H1 (cell line): ENCODE measurements at regions not wholly inside any gene's neighbourhood (a gene's known extent, or its start where the extent isn't known, plus 50 kb on each side); places are given as distances from the start of the nearest gene placed in this dataset.

Experiments used
- CTCF ChIA-PET: fragments of 300-600 bp; sonication (Branson Sonifier 250); formaldehyde crosslinking; loops from one replicate; lab custom pipeline; 2021; ENCODE audit not compliant: partially characterized antibody; lab: Charles Lee
- POLR2A ChIA-PET: fragments of 300-600 bp; sonication (Branson Sonifier 250); formaldehyde crosslinking; loops from one replicate; lab custom pipeline; 2021; ENCODE audit warnings: inconsistent platforms; ENCODE audit not compliant: partially characterized antibody; lab: Charles Lee
- DNase-seq, 2 experiments: peaks; one replicate each; pipeline versions ENCODE4 v3.0.0 to v3.0.0-alpha.2; 2010 to 2022; ENCODE audit warnings: low spot score in 2 of 2, low read depth in 1 of 2, mixed read lengths in 1 of 2
- FAIRE-seq: peaks from 2 replicates; lab custom pipeline; 2011; peaks lifted over from hg19 to GRCh38; lab: Jason Lieb, UNC
- H2AFZ ChIP-seq: 2 replicates; pipeline ENCODE4 v1.8.1; 2012; ENCODE audit warnings: low read length, inconsistent platforms
- H2AK5ac ChIP-seq: 2 replicates; pipeline ENCODE4 v1.6.1; 2013; ENCODE audit warnings: low read depth, low read length
- H2BK120ac ChIP-seq: replicated peaks from 2 replicates; pipeline ENCODE3; 2013; ENCODE audit warnings: low read depth, low read length, inconsistent platforms
- H2BK12ac ChIP-seq: 2 replicates; pipeline ENCODE4 v1.6.1; 2013; ENCODE audit warnings: low read depth, low read length
- H2BK15ac ChIP-seq: 2 replicates; pipeline ENCODE4 v1.6.1; 2013; ENCODE audit warnings: low read length
- H2BK20ac ChIP-seq: 2 replicates; pipeline ENCODE4 v1.6.1; 2013; ENCODE audit warnings: low read length
- H2BK5ac ChIP-seq: 2 replicates; pipeline ENCODE4 v1.6.1; 2013; ENCODE audit warnings: low read depth, low read length
- H3K14ac ChIP-seq: 2 replicates; pipeline ENCODE4 v1.6.1; 2013; ENCODE audit warnings: inconsistent platforms; ENCODE audit not compliant: insufficient read length
- H3K18ac ChIP-seq: 2 replicates; pipeline ENCODE4 v1.6.1; 2013; ENCODE audit warnings: low read length; ENCODE audit errors: extremely low read depth
- H3K23ac ChIP-seq: 2 replicates; pipeline ENCODE4 v1.6.1; 2013; ENCODE audit warnings: inconsistent platforms; ENCODE audit not compliant: insufficient read length
- H3K23me2 ChIP-seq: 2 replicates; pipeline ENCODE4 v1.6.1; 2013; ENCODE audit warnings: low read depth, low read length
- H3K27ac ChIP-seq: 2 replicates; pipeline ENCODE4 v1.6.1; 2011; ENCODE audit warnings: low read depth, low read length, inconsistent platforms
- H3K27me3 ChIP-seq, 4 experiments: replicated peaks in 1 of 4; 1 replicate in 1 of 4; 2 replicates in 3 of 4; pipeline versions ENCODE4 v1.6.1 to v1.8.1; 2011 to 2013; ENCODE audit warnings: low read length in 3 of 4, mild to moderate bottlenecking in 3 of 4, inconsistent platforms in 2 of 4, mixed read lengths in 2 of 4, moderate library complexity in 1 of 4; ENCODE audit not compliant: control insufficient read depth in 3 of 4, insufficient read depth in 3 of 4; ENCODE audit errors: extremely low read depth in 1 of 4
- H3K36me3 ChIP-seq, 4 experiments: 2 replicates each; pipeline versions ENCODE4 v1.6.1 to v1.8.1; 2011 to 2013; ENCODE audit warnings: mild to moderate bottlenecking in 4 of 4, low read length in 3 of 4, moderate library complexity in 2 of 4, control low read depth in 1 of 4, inconsistent platforms in 1 of 4; ENCODE audit not compliant: insufficient read depth in 4 of 4, control insufficient read depth in 2 of 4
- H3K4ac ChIP-seq: replicated peaks from 2 replicates; pipeline ENCODE3; 2013; ENCODE audit warnings: low read length, low read depth, mixed read lengths, inconsistent platforms; ENCODE audit not compliant: insufficient read length
- H3K4me1 ChIP-seq, 4 experiments: replicated peaks in 1 of 4; 1 replicate in 1 of 4; 2 replicates in 3 of 4; pipeline versions ENCODE4 v1.6.1 to v1.8.1; 2011 to 2013; ENCODE audit warnings: low read length in 3 of 4, inconsistent platforms in 2 of 4, mixed read lengths in 1 of 4; ENCODE audit not compliant: insufficient read depth in 4 of 4, control insufficient read depth in 3 of 4
- H3K4me2 ChIP-seq, 2 experiments: 2 replicates each; pipeline versions ENCODE4 v1.6.1 to v1.8.1; 2011 to 2013; ENCODE audit warnings: low read depth in 2 of 2, low read length in 2 of 2, control low read depth in 1 of 2, inconsistent platforms in 1 of 2, mild to moderate bottlenecking in 1 of 2; ENCODE audit not compliant: insufficient read depth in 1 of 2
- H3K4me3 ChIP-seq, 4 experiments: fragments of 200-600, 300-600 bp in 1 of 4; sonication (generic), shearing (Covaris generic), sonication (Bioruptor Twin) in 1 of 4; 2 replicates each; pipeline versions ENCODE4 v1.5.1 to v1.8.1; 2011 to 2016; ENCODE audit warnings: low read length in 4 of 4, low read depth in 3 of 4, control low read depth in 2 of 4, inconsistent platforms in 2 of 4, mild to moderate bottlenecking in 2 of 4, mixed read lengths in 1 of 4, moderate library complexity in 1 of 4; ENCODE audit not compliant: insufficient read depth in 2 of 4; ENCODE audit errors: extremely low read depth in 1 of 4
- H3K56ac ChIP-seq: replicated peaks from 2 replicates; pipeline ENCODE3; 2013; ENCODE audit warnings: low read depth, mild to moderate bottlenecking, mixed read lengths, low read length, inconsistent platforms; ENCODE audit not compliant: insufficient read length
- H3K79me1 ChIP-seq: 2 replicates; pipeline ENCODE4 v1.6.1; 2013; ENCODE audit warnings: low read depth, low read length, control low read depth
- H3K79me2 ChIP-seq, 2 experiments: 2 replicates each; pipeline versions ENCODE4 v1.6.1 to v1.8.1; 2012 to 2013; ENCODE audit warnings: low read length in 2 of 2, mild to moderate bottlenecking in 2 of 2, inconsistent platforms in 1 of 2; ENCODE audit not compliant: insufficient read depth in 2 of 2, control insufficient read depth in 1 of 2
- H3K9ac ChIP-seq, 4 experiments: replicated peaks in 1 of 4; 1 replicate in 1 of 4; 2 replicates in 3 of 4; pipeline versions ENCODE4 v1.6.1 to v1.8.1; 2011 to 2013; ENCODE audit warnings: low read depth in 3 of 4, low read length in 3 of 4, control low read depth in 2 of 4, mild to moderate bottlenecking in 2 of 4, moderate library complexity in 2 of 4, inconsistent platforms in 1 of 4; ENCODE audit errors: extremely low read depth in 1 of 4
- H3K9me3 ChIP-seq, 2 experiments: 2 replicates each; pipeline versions ENCODE4 v1.6.1 to v1.8.1; 2012 to 2013; ENCODE audit warnings: mild to moderate bottlenecking in 2 of 2, moderate library complexity in 2 of 2, control low read depth in 1 of 2, inconsistent platforms in 1 of 2, low read depth in 1 of 2, low read length in 1 of 2, mixed read lengths in 1 of 2; ENCODE audit not compliant: insufficient read depth in 2 of 2
- H4K20me1 ChIP-seq, 2 experiments: replicated peaks in 1 of 2; 2 replicates each; pipeline versions ENCODE3 to v1.8.1; 2011 to 2013; ENCODE audit warnings: inconsistent platforms in 2 of 2, low read length in 2 of 2, mild to moderate bottlenecking in 1 of 2; ENCODE audit not compliant: insufficient read depth in 2 of 2, control insufficient read depth in 1 of 2
- H4K5ac ChIP-seq: 2 replicates; pipeline ENCODE4 v1.6.1; 2013; ENCODE audit warnings: low read length, low read depth, mixed read lengths, inconsistent platforms; ENCODE audit not compliant: insufficient read length
- H4K8ac ChIP-seq: 2 replicates; pipeline ENCODE4 v1.8.0; 2013; ENCODE audit warnings: mild to moderate bottlenecking, moderate library complexity, low read length, inconsistent platforms; ENCODE audit not compliant: insufficient read depth; ENCODE audit errors: extremely low read depth
- H4K91ac ChIP-seq: replicated peaks from 2 replicates; pipeline ENCODE3; 2013; ENCODE audit warnings: low read length, mixed read lengths, inconsistent platforms; ENCODE audit not compliant: insufficient read length
- CEBPB ChIP-seq: IDR thresholded peaks from 2 replicates; pipeline ENCODE4 v1.6.1; 2012; ENCODE audit warnings: low read depth, low read length
- CHD1 ChIP-seq: IDR thresholded peaks from 2 replicates; pipeline ENCODE4 v1.6.1; 2012; ENCODE audit warnings: low read depth, low read length, improper control_type of control experiment
- CHD2 ChIP-seq: IDR thresholded peaks from 2 replicates; pipeline ENCODE4 v1.6.1; 2012; ENCODE audit warnings: low read length, improper control_type of control experiment
- CTCF ChIP-seq, 3 experiments: IDR thresholded peaks; 1 replicate in 2 of 3; 2 replicates in 1 of 3; pipeline versions ENCODE4 v1.5.1 to v1.6.1; 2011; ENCODE audit warnings: low read length in 3 of 3, mild to moderate bottlenecking in 3 of 3, inconsistent platforms in 2 of 3, low read depth in 1 of 3, moderate library complexity in 1 of 3; ENCODE audit not compliant: insufficient read depth in 1 of 3; ENCODE audit errors: control extremely low read depth in 1 of 3
- E2F6 ChIP-seq: IDR thresholded peaks from 2 replicates; pipeline ENCODE4 v1.6.1; 2012; ENCODE audit warnings: inconsistent platforms
- EGR1 ChIP-seq: IDR thresholded peaks from 2 replicates; pipeline ENCODE4 v1.6.1; 2011; ENCODE audit warnings: low read depth, low read length, borderline replicate concordance
- RAD21 ChIP-seq, 2 experiments: IDR thresholded peaks in 1 of 2; conservative IDR thresholded peaks in 1 of 2; 2 replicates each; pipeline ENCODE4 v1.6.1; 2011; ENCODE audit warnings: low read depth in 2 of 2, low read length in 2 of 2, improper control_type of control experiment in 1 of 2, inconsistent platforms in 1 of 2, mild to moderate bottlenecking in 1 of 2, moderate library complexity in 1 of 2
- SIN3A ChIP-seq, 2 experiments: IDR thresholded peaks in 1 of 2; conservative IDR thresholded peaks in 1 of 2; 2 replicates each; pipeline ENCODE4 v1.6.1; 2011 to 2012; ENCODE audit warnings: low read length in 2 of 2, improper control_type of control experiment in 1 of 2, low read depth in 1 of 2, mild to moderate bottlenecking in 1 of 2
- SIRT6 ChIP-seq: IDR thresholded peaks from one replicate; pipeline ENCODE4 v1.7.1; 2012; ENCODE audit warnings: low read length, inconsistent platforms
- SIX5 ChIP-seq: IDR thresholded peaks from 2 replicates; pipeline ENCODE4 v1.6.1; 2011; ENCODE audit warnings: mild to moderate bottlenecking, low read depth, low read length
- WGBS, 2 experiments: shearing (Covaris generic) in 1 of 2; methylation state at CpG; one replicate each; pipeline versions ENCODE4 v1.1.6 to v1.1.7; 2013 to 2015; ENCODE audit warnings: low lambda C conversion rate in 2 of 2, mixed read lengths in 2 of 2, inconsistent platforms in 1 of 2, low coverage in 1 of 2, missing lambda C conversion rate in 1 of 2; ENCODE audit not compliant: insufficient replicate concordance in 2 of 2, insufficient coverage in 1 of 2, insufficient read length in 1 of 2; ENCODE audit errors: extremely low coverage in 1 of 2, missing lambda C conversion rate in 1 of 2; 5-methylcytosine and 5-hydroxymethylcytosine counted together

- H3K18ac ChIP-seq: no peak overlapping the region
- H2AFZ ChIP-seq: no peak overlapping the region
- no peak overlapping the region for H3K27ac ChIP-seq
- H2BK12ac ChIP-seq: no peak overlapping the region
- H4K5ac ChIP-seq: no peak overlapping the region
- no peaks in the 10 kb centered on the region; a peak in 1 of 7 replicates for H3K4me1 ChIP-seq
- no peak overlapping the region for H3K9ac ChIP-seq
- H4K20me1 ChIP-seq: no peaks in the 10 kb centered on the region
- no peak overlapping the region for H3K4me2 ChIP-seq
- peak; percentile 48 for FAIRE-seq
- no peak overlapping the region for H2AK5ac ChIP-seq
- H4K8ac ChIP-seq: no peak overlapping the region
- no peak overlapping the region for H4K91ac ChIP-seq
- no peak overlapping the region for H3K4ac ChIP-seq
- 44% methylated on average over 3 of the region's 3 CpGs; no CpG with 5 or more reads in 1 of the 2 experiments for WGBS, 2 experiments
- no peaks in the 10 kb centered on the region for H3K79me1 ChIP-seq
- no peak overlapping the region for H2BK5ac ChIP-seq
- H2BK120ac ChIP-seq: no peak overlapping the region
- H3K79me2 ChIP-seq: no peaks in the 10 kb centered on the region
- H3K56ac ChIP-seq: no peak overlapping the region
- H3K4me3 ChIP-seq: no peak overlapping the region
- no peak overlapping the region for H2BK15ac ChIP-seq
- no peak for DNase-seq
- ChIA-PET POLR2A (no interaction called here), CTCF (interaction anchor here (0.6 to 3.0 kb wide), 28 partner anchors 10 to 1933 kb away, joined by 3 to 17 read pairs (median 3); no protein-coding TSS in a partner anchor)
- H2BK20ac ChIP-seq: no peak overlapping the region
- H3K36me3 ChIP-seq: no peaks in the 10 kb centered on the region
- H3K9me3 ChIP-seq: no peaks in the 10 kb centered on the region
- no peaks in the 10 kb centered on the region for H3K23me2 ChIP-seq
- no peaks in the 10 kb centered on the region for H3K27me3 ChIP-seq
- no peak overlapping the region for H3K23ac ChIP-seq
- H3K14ac ChIP-seq: no peak overlapping the region
- TF ChIP-seq SIN3A (conservative IDR thresholded peaks at IDR 0.05 in 1 of 2, IDR thresholded peaks at IDR 0.05 in 1 of 2; ENCODE audit: low read depth in 1 of 2, low read length in 2 of 2) (no peak), SIRT6 (no peak), E2F6 (no peak), CHD1 (no peak), RAD21 (IDR thresholded peaks at IDR 0.05 in 1 of 2, conservative IDR thresholded peaks at IDR 0.05 in 1 of 2; ENCODE audit: low read depth in 2 of 2, low read length in 2 of 2) (peak; percentile 68 to 70), CEBPB (no peak), CTCF (IDR thresholded peaks at IDR 0.05; ENCODE audit: control extremely low read depth in 1 of 3, insufficient read depth in 1 of 3, low read depth in 1 of 3, low read length in 3 of 3) (peak in 2 of 3 experiments; percentile 30 to 54; a peak in 2 of 4 replicates), CHD2 (no peak), EGR1 (no peak), SIX5 (no peak)
Observed at GRCh38 chr13:81171065-81171647, 830.2 kb upstream of the SPRY2 start.
